GM23338 (cell line): ENCODE measurements at regions not wholly inside any gene's neighbourhood (a gene's known extent, or its start where the extent isn't known, plus 50 kb on each side); places are given as distances from the start of the nearest gene placed in this dataset.

Experiments
- ATAC-seq: fragments of 200-7000 bp; cut with Tn5 transposase; 3 replicates; pipeline ENCODE4 v1.9.1; 2020
- DNase-seq: peaks from one replicate; pipeline ENCODE4 v3.0.0-alpha.2; 2015; ENCODE audit warnings: low spot score
- H2AFZ ChIP-seq: fragments of 200-600 bp; sonication (generic); 2 replicates; pipeline ENCODE4 v1.8.0; 2016; ENCODE audit warnings: antibody characterized with exemption, mild to moderate bottlenecking, moderate library complexity
- H3F3A ChIP-seq: fragments of 200-600 bp; sonication (generic); replicated peaks from 2 replicates; pipeline ENCODE4 v1.8.0; 2017; ENCODE audit warnings: antibody characterized with exemption, mixed run types, low read depth
- H3K27ac ChIP-seq: fragments of 200-600 bp; sonication (generic); 2 replicates; pipeline ENCODE4 v1.6.1; 2016; ENCODE audit warnings: low read depth
- H3K27me3 ChIP-seq: fragments of 200-600 bp; sonication (generic); 2 replicates; pipeline ENCODE4 v1.8.0; 2016; ENCODE audit warnings: mild to moderate bottlenecking, mixed run types, moderate library complexity; ENCODE audit not compliant: insufficient read depth
- H3K36me3 ChIP-seq: fragments of 200-600 bp; sonication (generic); 2 replicates; pipeline ENCODE4 v1.8.0; 2016; ENCODE audit warnings: mild to moderate bottlenecking; ENCODE audit not compliant: insufficient read depth
- H3K4me1 ChIP-seq: fragments of 200-600 bp; sonication (generic); 2 replicates; pipeline ENCODE4 v1.8.0; 2016; ENCODE audit warnings: mild to moderate bottlenecking, moderate library complexity; ENCODE audit not compliant: insufficient read depth
- H3K4me2 ChIP-seq: fragments of 200-600 bp; sonication (generic); 2 replicates; pipeline ENCODE4 v1.7.1; 2017; ENCODE audit warnings: mixed run types
- H3K4me3 ChIP-seq: fragments of 200-600 bp; sonication (generic); 2 replicates; pipeline ENCODE4 v1.6.1; 2016; ENCODE audit warnings: mixed run types
- H3K79me2 ChIP-seq: fragments of 200-600 bp; sonication (generic); replicated peaks from 2 replicates; pipeline ENCODE4 v1.8.0; 2017; ENCODE audit warnings: mild to moderate bottlenecking; ENCODE audit not compliant: insufficient read depth
- H3K9me2 ChIP-seq: fragments of 200-600 bp; sonication (generic); 2 replicates; pipeline ENCODE4 v1.8.0; 2017; ENCODE audit not compliant: insufficient read depth
- H4K20me1 ChIP-seq: fragments of 200-600 bp; sonication (generic); replicated peaks from 2 replicates; pipeline ENCODE4 v1.8.0; 2017; ENCODE audit warnings: mild to moderate bottlenecking; ENCODE audit not compliant: insufficient read depth
- H3K27ac Mint-ChIP-seq: 2 replicates; pipeline ENCODE4 v1.8.0; 2020; ENCODE audit warnings: inconsistent platforms, mild to moderate bottlenecking, moderate library complexity, mixed read lengths
- H3K27me3 Mint-ChIP-seq: 3 replicates; pipeline ENCODE4 v1.8.0; 2022; ENCODE audit warnings: low read depth, mild to moderate bottlenecking, moderate library complexity, mixed read lengths, inconsistent platforms; ENCODE audit not compliant: insufficient read depth, poor library complexity
- H3K36me3 Mint-ChIP-seq: 3 replicates; pipeline ENCODE4 v1.8.0; 2021; ENCODE audit warnings: low read depth, mild to moderate bottlenecking, inconsistent platforms, moderate library complexity, mixed read lengths
- H3K4me1 Mint-ChIP-seq: 3 replicates; pipeline ENCODE4 v1.8.0; 2020; ENCODE audit warnings: mild to moderate bottlenecking, inconsistent platforms, mixed read lengths
- H3K4me3 Mint-ChIP-seq: 3 replicates; pipeline ENCODE4 v1.8.0; 2021; ENCODE audit warnings: moderate library complexity, mild to moderate bottlenecking, inconsistent platforms, mixed read lengths
- H3K9me3 Mint-ChIP-seq: 3 replicates; pipeline ENCODE4 v1.8.0; 2020; ENCODE audit warnings: moderate library complexity, mild to moderate bottlenecking, inconsistent platforms, mixed read lengths
- CREB1 ChIP-seq: fragments of 250-450 bp; sonication (Bioruptor Pico); IDR thresholded peaks from 2 replicates; pipeline ENCODE4 v1.5.0; 2020; ENCODE audit warnings: low read depth, mild to moderate bottlenecking, moderate library complexity
- EZH2 ChIP-seq: fragments of 200-600 bp; sonication (generic); IDR thresholded peaks from one replicate; pipeline ENCODE4 v1.8.0; 2017; ENCODE audit warnings: antibody characterized with exemption, mild to moderate bottlenecking, low read depth; ENCODE audit not compliant: unreplicated experiment
- EZH2phosphoT487 ChIP-seq: fragments of 200-600 bp; sonication (generic); IDR thresholded peaks from one replicate; pipeline ENCODE4 v1.8.1; 2018; ENCODE audit warnings: antibody characterized with exemption; ENCODE audit not compliant: unreplicated experiment
- JUNB ChIP-seq: IDR thresholded peaks from one replicate; pipeline ENCODE4 v1.6.1; 2016; ENCODE audit warnings: antibody characterized with exemption; ENCODE audit not compliant: unreplicated experiment
- NANOG ChIP-seq: IDR thresholded peaks from 2 replicates; pipeline ENCODE4 v1.6.1; 2016; ENCODE audit warnings: antibody characterized with exemption, borderline replicate concordance
- POLR2AphosphoS5 ChIP-seq: IDR thresholded peaks from 2 replicates; pipeline ENCODE4 v1.6.1; 2016; ENCODE audit warnings: antibody characterized with exemption, low read depth
- REST ChIP-seq: IDR thresholded peaks from one replicate; pipeline ENCODE4 v1.6.1; 2018; ENCODE audit warnings: antibody characterized with exemption; ENCODE audit not compliant: unreplicated experiment
- STAT1 ChIP-seq: IDR thresholded peaks from one replicate; pipeline ENCODE4 v1.6.1; 2016; ENCODE audit warnings: antibody characterized with exemption; ENCODE audit not compliant: unreplicated experiment
- ZNF114 ChIP-seq: fragments of 250-450 bp; sonication (Bioruptor Pico); IDR thresholded peaks from 2 replicates; pipeline ENCODE4 v1.5.0; 2020; ENCODE audit warnings: mild to moderate bottlenecking, moderate library complexity
- ZNF331 ChIP-seq: fragments of 250-450 bp; sonication (Bioruptor Pico); IDR thresholded peaks from 2 replicates; pipeline ENCODE4 v1.5.0; 2020; ENCODE audit warnings: low read depth, mild to moderate bottlenecking, moderate library complexity
- ZNF462 ChIP-seq: fragments of 250-450 bp; sonication (Bioruptor Pico); IDR thresholded peaks from 2 replicates; pipeline ENCODE4 v1.5.0; 2020; ENCODE audit warnings: mild to moderate bottlenecking, moderate library complexity
- TF ChIP-seq, protein P1 (sequence below): IDR thresholded peaks from 2 replicates; pipeline ENCODE4 v1.6.1; 2016; ENCODE audit warnings: antibody characterized with exemption
- TF ChIP-seq, protein P2 (sequence below), 2 experiments: fragments of 200-600 bp in 1 of 2; sonication (generic) in 1 of 2; conservative IDR thresholded peaks; 2 replicates each; pipeline versions ENCODE4 v1.5.1 to v1.6.1; 2016 to 2017; ENCODE audit warnings: antibody characterized with exemption in 2 of 2, low read depth in 2 of 2, mild to moderate bottlenecking in 2 of 2, moderate library complexity in 1 of 2

DNA sequence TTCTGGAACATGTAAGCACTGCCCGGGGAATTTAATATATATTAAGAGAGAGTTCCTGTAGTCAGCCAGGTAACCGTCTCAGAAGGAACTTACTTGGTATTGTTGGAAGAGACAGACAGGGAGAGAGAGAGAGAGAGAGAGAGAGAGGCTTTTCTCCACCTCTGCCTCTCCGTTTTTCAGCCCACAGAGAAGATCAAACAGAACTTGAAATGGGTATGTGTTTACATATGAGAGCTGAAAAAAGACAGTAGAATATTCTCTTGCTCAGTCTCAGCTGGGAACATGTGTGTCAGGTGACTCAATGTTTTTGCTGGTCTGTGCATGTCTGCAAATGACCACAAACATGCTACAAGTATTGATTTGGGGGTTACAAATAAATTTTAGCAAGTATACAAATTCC, 81.9 kb downstream of the MAGED1 start:
- DNase-seq (no peak), ATAC-seq (no peak)
- Histone ChIP-seq H3K4me1 (no peaks in the 10 kb centered on the region), H3K27me3 (no peaks in the 10 kb centered on the region), H2AFZ (no peak overlapping the region), H3K36me3 (no peaks in the 10 kb centered on the region), H3K4me2 (no peak overlapping the region), H3K79me2 (no peaks in the 10 kb centered on the region), H3F3A (no peaks in the 10 kb centered on the region), H3K27ac (no peak overlapping the region), H4K20me1 (no peaks in the 10 kb centered on the region), H3K4me3 (no peak overlapping the region), H3K9me2 (no peaks in the 10 kb centered on the region)
- H3K36me3 Mint-ChIP-seq, result no peaks in the 10 kb centered on the region
- H3K4me1 Mint-ChIP-seq, result no peaks in the 10 kb centered on the region
- no peaks in the 10 kb centered on the region for H3K9me3 Mint-ChIP-seq
- no peaks in the 10 kb centered on the region for H3K27me3 Mint-ChIP-seq
- H3K27ac Mint-ChIP-seq, result no peak overlapping the region
- TF ChIP-seq REST, result no peak
- no peak for TF ChIP-seq EZH2
- TF ChIP-seq ZNF114 (CRISPR knock-in tag), result no peak
- TF ChIP-seq EZH2phosphoT487, result no peak
- TF ChIP-seq NANOG, result no peak
- no peak for TF ChIP-seq JUNB
- TF ChIP-seq, protein P1, sequence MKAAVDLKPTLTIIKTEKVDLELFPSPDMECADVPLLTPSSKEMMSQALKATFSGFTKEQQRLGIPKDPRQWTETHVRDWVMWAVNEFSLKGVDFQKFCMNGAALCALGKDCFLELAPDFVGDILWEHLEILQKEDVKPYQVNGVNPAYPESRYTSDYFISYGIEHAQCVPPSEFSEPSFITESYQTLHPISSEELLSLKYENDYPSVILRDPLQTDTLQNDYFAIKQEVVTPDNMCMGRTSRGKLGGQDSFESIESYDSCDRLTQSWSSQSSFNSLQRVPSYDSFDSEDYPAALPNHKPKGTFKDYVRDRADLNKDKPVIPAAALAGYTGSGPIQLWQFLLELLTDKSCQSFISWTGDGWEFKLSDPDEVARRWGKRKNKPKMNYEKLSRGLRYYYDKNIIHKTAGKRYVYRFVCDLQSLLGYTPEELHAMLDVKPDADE, result no peak
- no peak for TF ChIP-seq ZNF331 (CRISPR knock-in tag)
- no peak for TF ChIP-seq CREB1 (CRISPR knock-in tag)
- TF ChIP-seq ZNF462 (CRISPR knock-in tag), result no peak
- no peak for TF ChIP-seq STAT1
- TF ChIP-seq, protein P2, sequence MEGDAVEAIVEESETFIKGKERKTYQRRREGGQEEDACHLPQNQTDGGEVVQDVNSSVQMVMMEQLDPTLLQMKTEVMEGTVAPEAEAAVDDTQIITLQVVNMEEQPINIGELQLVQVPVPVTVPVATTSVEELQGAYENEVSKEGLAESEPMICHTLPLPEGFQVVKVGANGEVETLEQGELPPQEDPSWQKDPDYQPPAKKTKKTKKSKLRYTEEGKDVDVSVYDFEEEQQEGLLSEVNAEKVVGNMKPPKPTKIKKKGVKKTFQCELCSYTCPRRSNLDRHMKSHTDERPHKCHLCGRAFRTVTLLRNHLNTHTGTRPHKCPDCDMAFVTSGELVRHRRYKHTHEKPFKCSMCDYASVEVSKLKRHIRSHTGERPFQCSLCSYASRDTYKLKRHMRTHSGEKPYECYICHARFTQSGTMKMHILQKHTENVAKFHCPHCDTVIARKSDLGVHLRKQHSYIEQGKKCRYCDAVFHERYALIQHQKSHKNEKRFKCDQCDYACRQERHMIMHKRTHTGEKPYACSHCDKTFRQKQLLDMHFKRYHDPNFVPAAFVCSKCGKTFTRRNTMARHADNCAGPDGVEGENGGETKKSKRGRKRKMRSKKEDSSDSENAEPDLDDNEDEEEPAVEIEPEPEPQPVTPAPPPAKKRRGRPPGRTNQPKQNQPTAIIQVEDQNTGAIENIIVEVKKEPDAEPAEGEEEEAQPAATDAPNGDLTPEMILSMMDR (conservative IDR thresholded peaks at IDR 0.05; ENCODE audit: low read depth in 2 of 2), result no peak
- no peak for TF ChIP-seq POLR2AphosphoS5
- H3K4me3 Mint-ChIP-seq, result no peak overlapping the region
